ENCODE measurements at regions not wholly inside any gene's neighbourhood (a gene's known extent, or its start where the extent isn't known, plus 50 kb on each side); places are given as distances from the start of the nearest gene placed in this dataset.
"Not testable (repeated sequence)": the region's sequence is repeated elsewhere in the genome, so short reads cannot be mapped to it uniquely, and the experiment has no call there.

- peaks cover 6 to 8% of the 10 kb centered on the region in 2 donors for H3K27me3 Mint-ChIP-seq
- DNase-seq (ENCODE audit: low spot score) = no peak
- ATAC-seq = no peak
- no peaks in the 10 kb centered on the region for H3K4me1 Mint-ChIP-seq (ENCODE audit: low read depth in 2 of 2)
- no peak overlapping the region for H3K4me3 Mint-ChIP-seq
- H3K9me3 Mint-ChIP-seq = no peaks in the 10 kb centered on the region
- H3K36me3 Mint-ChIP-seq = no peaks in the 10 kb centered on the region
- H3K27ac Mint-ChIP-seq = no peak overlapping the region
These were observed 152.7 kb downstream of the RHOU start for GRCh38 chr1:228887960-228888359.

GRCh38 chr1:228889289-228889688, 154.0 kb downstream of the RHOU start:
- H3K27ac Mint-ChIP-seq = no peak overlapping the region
- DNase-seq (ENCODE audit: low spot score) (no peak), ATAC-seq (no peak)
- peaks cover 6 to 8% of the 10 kb centered on the region in 2 donors for H3K27me3 Mint-ChIP-seq
- no peaks in the 10 kb centered on the region for H3K4me1 Mint-ChIP-seq (ENCODE audit: low read depth in 2 of 2)
- H3K4me3 Mint-ChIP-seq = no peak overlapping the region
- no peaks in the 10 kb centered on the region for H3K36me3 Mint-ChIP-seq
- H3K9me3 Mint-ChIP-seq = no peaks in the 10 kb centered on the region

GRCh38 chr1:228891272-228892034, 156.2 kb downstream of the RHOU start:
- no peaks in the 10 kb centered on the region for H3K9me3 Mint-ChIP-seq
- no peak overlapping the region for H3K27ac Mint-ChIP-seq
- no peaks in the 10 kb centered on the region for H3K4me1 Mint-ChIP-seq (ENCODE audit: low read depth in 2 of 2)

GRCh38 chr1:228892200-228892599, 156.9 kb downstream of the RHOU start:
- not testable (repeated sequence) for H3K4me1 Mint-ChIP-seq (ENCODE audit: low read depth in 2 of 2); H3K9me3 Mint-ChIP-seq; ATAC-seq; H3K4me3 Mint-ChIP-seq; H3K27me3 Mint-ChIP-seq; H3K27ac Mint-ChIP-seq; DNase-seq (ENCODE audit: low spot score); H3K36me3 Mint-ChIP-seq

More at GRCh38 chr1:228891272-228892034, 156.2 kb downstream of the RHOU start:
- Mint-ChIP-seq H3K36me3 (no peaks in the 10 kb centered on the region), H3K4me3 (no peak overlapping the region), H3K27me3 (peaks cover 6 to 8% of the 10 kb centered on the region in 2 donors)
- DNase-seq (ENCODE audit: low spot score) = no peak
- no peak for ATAC-seq

GRCh38 chr1:228894442-228894989, 159.2 kb downstream of the RHOU start:
- Mint-ChIP-seq H3K27ac (no peak overlapping the region), H3K4me1 (ENCODE audit: low read depth in 2 of 2) (no peaks in the 10 kb centered on the region), H3K36me3 (no peaks in the 10 kb centered on the region), H3K27me3 (peaks cover 8% of the 10 kb centered on the region in 2 donors), H3K9me3 (no peaks in the 10 kb centered on the region), H3K4me3 (no peak overlapping the region)
- no peak for ATAC-seq
- DNase-seq (ENCODE audit: low spot score) = no peak

GRCh38 chr1:228897901-228898300, 162.6 kb downstream of the RHOU start:
- no peak overlapping the region for H3K27ac Mint-ChIP-seq
- H3K27me3 Mint-ChIP-seq = peaks cover 0 to 3% of the 10 kb centered on the region in 2 donors
- ATAC-seq (no peak), DNase-seq (ENCODE audit: low spot score) (no peak)
- H3K4me1 Mint-ChIP-seq (ENCODE audit: low read depth in 2 of 2) = no peaks in the 10 kb centered on the region
- H3K9me3 Mint-ChIP-seq = no peaks in the 10 kb centered on the region
- H3K36me3 Mint-ChIP-seq = no peaks in the 10 kb centered on the region
- H3K4me3 Mint-ChIP-seq = no peak overlapping the region

- ATAC-seq = no peak
- H3K4me1 Mint-ChIP-seq (ENCODE audit: low read depth in 2 of 2) = no peaks in the 10 kb centered on the region
- H3K27ac Mint-ChIP-seq = no peak overlapping the region
- no peaks in the 10 kb centered on the region for H3K9me3 Mint-ChIP-seq
- H3K27me3 Mint-ChIP-seq = peaks cover 0 to 3% of the 10 kb centered on the region in 2 donors
- H3K36me3 Mint-ChIP-seq = no peaks in the 10 kb centered on the region
- no peak for DNase-seq (ENCODE audit: low spot score)
- no peak overlapping the region for H3K4me3 Mint-ChIP-seq
These were observed 163.3 kb downstream of the RHOU start for GRCh38 chr1:228898582-228898992.

GRCh38 chr1:228899421-228899956, 164.2 kb downstream of the RHOU start:
- ATAC-seq (no peak), DNase-seq (ENCODE audit: low spot score) (no peak)
- Mint-ChIP-seq H3K9me3 (no peaks in the 10 kb centered on the region), H3K4me1 (ENCODE audit: low read depth in 2 of 2) (no peaks in the 10 kb centered on the region), H3K27ac (no peak overlapping the region), H3K4me3 (no peak overlapping the region), H3K36me3 (no peaks in the 10 kb centered on the region), H3K27me3 (peaks cover 0 to 3% of the 10 kb centered on the region in 2 donors)

GRCh38 chr1:228900099-228900885, 165.0 kb downstream of the RHOU start:
- Mint-ChIP-seq H3K9me3 (no peaks in the 10 kb centered on the region), H3K27me3 (peaks cover 0 to 6% of the 10 kb centered on the region in 2 donors), H3K4me1 (ENCODE audit: low read depth in 2 of 2) (no peaks in the 10 kb centered on the region), H3K27ac (no peak overlapping the region), H3K4me3 (no peak overlapping the region), H3K36me3 (no peaks in the 10 kb centered on the region)
- no peak for ATAC-seq
- no peak for DNase-seq (ENCODE audit: low spot score)

GRCh38 chr1:228900886-228901392, 165.7 kb downstream of the RHOU start:
- peaks cover 0 to 6% of the 10 kb centered on the region in 2 donors for H3K27me3 Mint-ChIP-seq
- H3K4me1 Mint-ChIP-seq (ENCODE audit: low read depth in 2 of 2) = no peaks in the 10 kb centered on the region
- H3K36me3 Mint-ChIP-seq = no peaks in the 10 kb centered on the region
- no peak overlapping the region for H3K4me3 Mint-ChIP-seq
- no peak for DNase-seq (ENCODE audit: low spot score)
- ATAC-seq = no peak
- H3K27ac Mint-ChIP-seq = no peak overlapping the region
- no peaks in the 10 kb centered on the region for H3K9me3 Mint-ChIP-seq

GRCh38 chr1:228901936-228902681, 166.8 kb downstream of the RHOU start:
- DNase-seq (ENCODE audit: low spot score) (peak; percentile 26), ATAC-seq (no peak)
- Mint-ChIP-seq H3K4me3 (no peak overlapping the region), H3K27me3 (peaks cover 0 to 6% of the 10 kb centered on the region in 2 donors), H3K27ac (no peak overlapping the region), H3K4me1 (ENCODE audit: low read depth in 2 of 2) (no peaks in the 10 kb centered on the region), H3K36me3 (no peaks in the 10 kb centered on the region), H3K9me3 (no peaks in the 10 kb centered on the region)

- H3K9me3 Mint-ChIP-seq = no peaks in the 10 kb centered on the region
- no peaks in the 10 kb centered on the region for H3K36me3 Mint-ChIP-seq
- H3K27me3 Mint-ChIP-seq = peaks cover 0 to 3% of the 10 kb centered on the region in 2 donors
- peak; percentile 16 for DNase-seq (ENCODE audit: low spot score)
- no peak overlapping the region for H3K4me3 Mint-ChIP-seq
- ATAC-seq = no peak
- no peak overlapping the region for H3K27ac Mint-ChIP-seq
- no peaks in the 10 kb centered on the region for H3K4me1 Mint-ChIP-seq (ENCODE audit: low read depth in 2 of 2)
These were observed 167.6 kb downstream of the RHOU start for GRCh38 chr1:228902781-228903433.

Measured in natural killer cell treated with Interleukin-12 subunit alpha and Interleukin-12 subunit beta and Interleukin-15 and Interleukin-18, amount 100 ng/mL, for 72 hours (primary cell).